IMR-90 (cell line): ENCODE measurements at regions not wholly inside any gene's neighbourhood (a gene's known extent, or its start where the extent isn't known, plus 50 kb on each side); places are given as distances from the start of the nearest gene placed in this dataset.

Experiments
- ATAC-seq: fragments of 200-7000 bp; cut with Tn5 transposase; 2 replicates; pipeline ENCODE4 v1.9.1; 2020; ENCODE audit warnings: low read depth, mild to moderate bottlenecking, moderate library complexity
- BruUV-seq: library from RNA; stranded (reverse); fragments of 400-500 nt; replicated peaks from 2 replicates; lab custom pipeline; 2021; lab: Mats Ljungman, UMichigan
- CTCF ChIA-PET: fragments of 300-600 bp; formaldehyde crosslinking; extraction: SDS; loops from one replicate; lab custom pipeline; 2021; ENCODE audit warnings: antibody characterized with exemption; lab: Yijun Ruan, JAX
- POLR2A ChIA-PET: fragments of 300-600 bp; sonication (Branson Sonifier 250); formaldehyde crosslinking; loops from one replicate; lab custom pipeline; 2022; ENCODE audit warnings: antibody characterized with exemption; ENCODE audit not compliant: unreplicated experiment; lab: Charles Lee
- DNase-seq: peaks from one replicate; pipeline ENCODE4 v3.0.0; 2013
- H2AFZ ChIP-seq: replicated peaks from 2 replicates; pipeline ENCODE3; 2013; ENCODE audit warnings: low read length, mild to moderate bottlenecking; ENCODE audit not compliant: poor library complexity
- H2AK5ac ChIP-seq: 2 replicates; pipeline ENCODE4 v1.6.1; 2013; ENCODE audit warnings: low read depth, low read length, inconsistent platforms
- H2AK9ac ChIP-seq: replicated peaks from 2 replicates; pipeline ENCODE3; 2013; ENCODE audit warnings: mild to moderate bottlenecking, low read depth, low read length, moderate library complexity; ENCODE audit not compliant: poor library complexity
- H2BK120ac ChIP-seq: 2 replicates; pipeline ENCODE4 v1.6.1; 2013; ENCODE audit warnings: low read depth, low read length, inconsistent platforms
- H2BK15ac ChIP-seq: 3 replicates; pipeline ENCODE4 v1.6.1; 2013; ENCODE audit warnings: low read depth, low read length, inconsistent platforms
- H2BK20ac ChIP-seq: 2 replicates; pipeline ENCODE4 v1.6.1; 2013; ENCODE audit warnings: low read depth, mild to moderate bottlenecking, inconsistent platforms, low read length, moderate library complexity
- H2BK5ac ChIP-seq: 2 replicates; pipeline ENCODE4 v1.6.1; 2013; ENCODE audit warnings: mild to moderate bottlenecking, low read depth, low read length, inconsistent platforms; ENCODE audit not compliant: poor library complexity, severe bottlenecking
- H3K14ac ChIP-seq: replicated peaks from 2 replicates; pipeline ENCODE4 v1.6.1; 2013; ENCODE audit warnings: low read depth, low read length, inconsistent platforms
- H3K18ac ChIP-seq: 2 replicates; pipeline ENCODE4 v1.6.1; 2013; ENCODE audit warnings: low read depth, low read length, control low read depth
- H3K23ac ChIP-seq: 2 replicates; pipeline ENCODE4 v1.6.1; 2013; ENCODE audit warnings: low read depth, low read length, inconsistent platforms
- H3K27ac ChIP-seq: 2 replicates; pipeline ENCODE4 v1.5.1; 2013; ENCODE audit warnings: mild to moderate bottlenecking, control low read depth, low read length; ENCODE audit not compliant: insufficient read depth
- H3K27me3 ChIP-seq: 2 replicates; pipeline ENCODE4 v1.6.1; 2013; ENCODE audit warnings: low read length; ENCODE audit not compliant: control insufficient read depth, insufficient read depth
- H3K36me3 ChIP-seq: 2 replicates; pipeline ENCODE4 v1.6.1; 2013; ENCODE audit warnings: low read length, mixed read lengths; ENCODE audit not compliant: control insufficient read depth, insufficient read depth
- H3K4ac ChIP-seq: 2 replicates; pipeline ENCODE4 v1.6.1; 2013; ENCODE audit warnings: low read depth, low read length, inconsistent platforms
- H3K4me1 ChIP-seq: 2 replicates; pipeline ENCODE4 v1.6.1; 2013; ENCODE audit warnings: low read length, mixed read lengths; ENCODE audit not compliant: control insufficient read depth, insufficient read depth
- H3K4me2 ChIP-seq: 2 replicates; pipeline ENCODE4 v1.6.1; 2013; ENCODE audit warnings: low read depth, mild to moderate bottlenecking, control low read depth, low read length, moderate library complexity
- H3K4me3 ChIP-seq: 2 replicates; pipeline ENCODE4 v1.5.1; 2013; ENCODE audit warnings: low read depth, mild to moderate bottlenecking, control low read depth, low read length, moderate library complexity; ENCODE audit not compliant: insufficient read depth
- H3K56ac ChIP-seq: 2 replicates; pipeline ENCODE4 v1.6.1; 2013; ENCODE audit warnings: low read length, inconsistent platforms; ENCODE audit not compliant: insufficient read depth; ENCODE audit errors: extremely low read depth
- H3K79me1 ChIP-seq, 2 experiments: 2 replicates each; pipeline ENCODE4 v1.6.1; 2013; ENCODE audit warnings: low read length in 2 of 2, inconsistent platforms in 1 of 2, low read depth in 1 of 2
- H3K9ac ChIP-seq: 2 replicates; pipeline ENCODE4 v1.6.1; 2013; ENCODE audit warnings: low read depth, low read length, control low read depth
- H3K9me1 ChIP-seq: 2 replicates; pipeline ENCODE4 v1.6.1; 2013; ENCODE audit warnings: low read length, inconsistent platforms; ENCODE audit not compliant: insufficient read depth
- H3K9me3 ChIP-seq: 2 replicates; pipeline ENCODE4 v1.6.1; 2013; ENCODE audit warnings: low read length; ENCODE audit not compliant: control insufficient read depth, insufficient read depth
- H4K20me1 ChIP-seq: 2 replicates; pipeline ENCODE4 v1.6.1; 2013; ENCODE audit warnings: low read length, inconsistent platforms; ENCODE audit not compliant: insufficient read depth
- H4K5ac ChIP-seq: 2 replicates; pipeline ENCODE4 v1.6.1; 2013; ENCODE audit warnings: mild to moderate bottlenecking, low read depth, low read length, control low read depth
- H4K8ac ChIP-seq, 2 experiments: 2 replicates each; pipeline ENCODE4 v1.6.1; 2013; ENCODE audit warnings: low read depth in 2 of 2, low read length in 2 of 2, control low read depth in 1 of 2, inconsistent platforms in 1 of 2
- H4K91ac ChIP-seq: 2 replicates; pipeline ENCODE4 v1.6.1; 2013; ENCODE audit warnings: low read depth, low read length, inconsistent platforms; ENCODE audit not compliant: insufficient read depth
- BHLHE40 ChIP-seq: fragments of 150-350 bp; IDR thresholded peaks from 2 replicates; pipeline ENCODE4 v1.6.1; 2016; ENCODE audit warnings: mild to moderate bottlenecking, low read depth, low read length
- CHD1 ChIP-seq: IDR thresholded peaks from 2 replicates; pipeline ENCODE4 v1.6.1; 2012; ENCODE audit warnings: low read depth, low read length, improper control_type of control experiment
- FOS ChIP-seq: fragments of 150-350 bp; IDR thresholded peaks from 2 replicates; pipeline ENCODE4 v1.6.1; 2016; ENCODE audit warnings: low read depth, low read length
- RAD21 ChIP-seq: IDR thresholded peaks from 2 replicates; pipeline ENCODE4 v1.6.1; 2012; ENCODE audit warnings: low read length, improper control_type of control experiment
- RFX5 ChIP-seq: IDR thresholded peaks from 2 replicates; pipeline ENCODE4 v1.8.0; 2012; ENCODE audit warnings: low read depth, mild to moderate bottlenecking, low read length, moderate library complexity
- SMC3 ChIP-seq: fragments of 150-350 bp; IDR thresholded peaks from 2 replicates; pipeline ENCODE4 v1.6.1; 2016; ENCODE audit warnings: low read depth, mild to moderate bottlenecking, antibody characterized with exemption, low read length, moderate library complexity
- WGBS, 2 experiments: methylation state at CpG; one replicate each; pipeline versions ENCODE4 v1.1.5 to v1.1.7; 2013; ENCODE audit warnings: missing lambda C conversion rate in 2 of 2; ENCODE audit not compliant: insufficient read length in 1 of 2; ENCODE audit errors: extremely low coverage in 2 of 2; 5-methylcytosine and 5-hydroxymethylcytosine counted together
- dilution Hi-C: fragments of 300-500 bp; cut with HindIII; formaldehyde crosslinking; loops from one replicate; pipeline ENCODE4 v1.14.3; 2018; ENCODE audit warnings: low sequenced_read_pairs; ENCODE audit not compliant: unreplicated experiment
- in situ Hi-C: fragments of 300-500 bp; cut with MboI; formaldehyde crosslinking; loops from 3 replicates; pipeline ENCODE4 v1.14.3; 2019; ENCODE audit warnings: low sequenced_read_pairs, inconsistent platforms, mixed read lengths
- intact Hi-C: fragments of 100-400 bp; cut with micrococcal nuclease; formaldehyde crosslinking; loops from 2 replicates; pipeline ENCODE4 v1.10.0; 2022

DNA sequence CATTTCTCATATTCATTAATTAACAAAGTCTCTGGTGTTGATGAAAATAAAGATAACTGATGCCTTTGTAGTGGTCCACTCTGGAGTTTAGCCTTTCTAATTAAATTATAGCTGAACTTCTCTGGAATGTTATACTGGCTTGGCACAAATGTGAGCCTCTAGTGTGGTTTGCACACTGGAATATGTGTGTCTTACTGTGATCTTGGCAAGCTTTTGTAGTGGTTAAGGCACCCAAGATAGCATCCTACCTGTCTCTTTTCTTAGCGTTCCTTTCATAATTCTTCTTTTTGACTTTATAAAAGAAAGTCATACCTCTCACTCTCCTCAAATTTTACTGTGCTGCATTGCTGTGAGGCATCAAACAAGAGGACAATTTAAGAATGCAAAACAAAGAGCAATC lies 107.4 kb downstream of the UTRN start:
- H3K9ac ChIP-seq, result no peak overlapping the region
- no peak overlapping the region for H2BK5ac ChIP-seq
- no peak overlapping the region for H3K56ac ChIP-seq
- H3K79me1 ChIP-seq, result peaks cover 31 to 42% of the 10 kb centered on the region in 2 experiments
- no peak overlapping the region for H3K27ac ChIP-seq
- no peak overlapping the region for H3K18ac ChIP-seq
- TF ChIP-seq CHD1 (no peak), RAD21 (no peak), RFX5 (no peak), FOS (no peak), SMC3 (no peak), BHLHE40 (no peak)
- ATAC-seq (no peak), DNase-seq (no peak)
- H2AK5ac ChIP-seq, result no peak overlapping the region
- no peaks in the 10 kb centered on the region for H3K4me1 ChIP-seq
- no peak overlapping the region for H2BK15ac ChIP-seq
- H4K20me1 ChIP-seq, result peaks cover 3% of the 10 kb centered on the region; the same call in 1 of the 2 replicates
- H4K5ac ChIP-seq, result no peak overlapping the region
- no peak overlapping the region for H3K23ac ChIP-seq
- no peak overlapping the region for H4K91ac ChIP-seq
- WGBS, 2 experiments, result no CpG with 5 or more reads among the region's 1 CpG
- ChIA-PET POLR2A (no interaction called here), CTCF (no interaction called here)
- H3K4ac ChIP-seq, result no peak overlapping the region
- in situ Hi-C loops (no loop called here), dilution Hi-C loops (no loop called here), intact Hi-C loops (no loop called here)
- H3K36me3 ChIP-seq, result no peaks in the 10 kb centered on the region
- no peak overlapping the region for H2BK120ac ChIP-seq
- no peak overlapping the region for H2BK20ac ChIP-seq
- H3K27me3 ChIP-seq, result no peaks in the 10 kb centered on the region
- BruUV-seq, result no TSS peak
- H3K14ac ChIP-seq, result no peak overlapping the region
- H3K4me3 ChIP-seq, result no peak overlapping the region
- 0 out of 2 replicates have a peak, but pooled peaks cover 4% of the 10 kb centered on the region for H3K9me1 ChIP-seq
- no peak overlapping the region for H2AK9ac ChIP-seq
- no peak overlapping the region for H3K4me2 ChIP-seq
- H2AFZ ChIP-seq, result no peak overlapping the region
- no peaks in the 10 kb centered on the region for H3K9me3 ChIP-seq
- H4K8ac ChIP-seq, result no peak overlapping the region
